SK-N-SH (cell line): ENCODE measurements at regions not wholly inside any gene's neighbourhood (a gene's known extent, or its start where the extent isn't known, plus 50 kb on each side); places are given as distances from the start of the nearest gene placed in this dataset.
"Not testable (repeated sequence)": the region's sequence is repeated elsewhere in the genome, so short reads cannot be mapped to it uniquely, and the experiment has no call there.

ENCODE experiments used
- CTCF ChIA-PET: fragments of 300-600, 350-600 bp; formaldehyde crosslinking; extraction: SDS; loops from one replicate; lab custom pipeline; 2021; lab: Yijun Ruan, JAX
- POLR2A ChIA-PET: fragments of 350-600 bp; sonication (Branson Sonifier 250); formaldehyde crosslinking; extraction: SDS; loops from one replicate; lab custom pipeline; 2020; ENCODE audit warnings: antibody characterized with exemption, inconsistent platforms; lab: Yijun Ruan, JAX
- DNase-seq: peaks from one replicate; pipeline ENCODE4 v3.0.0; 2012
- H2AFZ ChIP-seq: fragments of 200-600 bp; sonication (generic); 2 replicates; pipeline ENCODE4 v1.8.1; 2016; ENCODE audit warnings: antibody characterized with exemption, mild to moderate bottlenecking, low read depth
- H3F3A ChIP-seq: fragments of 200-600 bp; sonication (generic); replicated peaks from 2 replicates; pipeline ENCODE3; 2016; ENCODE audit warnings: antibody characterized with exemption, mild to moderate bottlenecking; ENCODE audit not compliant: insufficient read depth
- H3K27ac ChIP-seq, 2 experiments: fragments of 200-500 bp in 1 of 2; fragments of 200-600 bp in 1 of 2; sonication (Bioruptor generic) in 1 of 2; sonication (generic), shearing (Covaris generic) in 1 of 2; 2 replicates each; pipeline versions ENCODE4 v1.5.1 to v1.6.1; 2014 to 2016; ENCODE audit warnings: low read depth in 2 of 2, inconsistent platforms in 1 of 2, low read length in 1 of 2, mild to moderate bottlenecking in 1 of 2, mixed read lengths in 1 of 2
- H3K27me3 ChIP-seq: fragments of 200-600 bp; sonication (generic), shearing (Covaris generic); 2 replicates; pipeline ENCODE4 v1.6.1; 2016; ENCODE audit warnings: mixed run types; ENCODE audit not compliant: insufficient read depth
- H3K36me3 ChIP-seq, 2 experiments: fragments of 200-500 bp in 1 of 2; fragments of 200-600 bp in 1 of 2; sonication (Bioruptor generic) in 1 of 2; sonication (generic) in 1 of 2; replicated peaks in 1 of 2; 2 replicates each; pipeline versions ENCODE3 to v1.5.1; 2014 to 2016; ENCODE audit warnings: low read length in 1 of 2, mild to moderate bottlenecking in 1 of 2; ENCODE audit not compliant: insufficient read depth in 2 of 2, control insufficient read depth in 1 of 2
- H3K4me1 ChIP-seq, 2 experiments: fragments of 200-500 bp in 1 of 2; fragments of 200-600 bp in 1 of 2; sonication (Bioruptor generic) in 1 of 2; sonication (generic), shearing (Covaris generic) in 1 of 2; 2 replicates each; pipeline versions ENCODE4 v1.5.1 to v1.6.1; 2014 to 2016; ENCODE audit warnings: low read depth in 1 of 2, low read length in 1 of 2, mixed run types in 1 of 2; ENCODE audit not compliant: insufficient read depth in 2 of 2, control insufficient read depth in 1 of 2
- H3K4me2 ChIP-seq: fragments of 200-600 bp; sonication (generic), shearing (Covaris generic); 2 replicates; pipeline ENCODE4 v1.6.1; 2017; ENCODE audit warnings: mixed run types
- H3K4me3 ChIP-seq, 2 experiments: fragments of 200-500 bp in 1 of 2; fragments of 200-600 bp in 1 of 2; sonication (Bioruptor generic) in 1 of 2; sonication (generic), shearing (Covaris generic) in 1 of 2; 2 replicates each; pipeline versions ENCODE4 v1.5.1 to v1.8.1; 2014 to 2016; ENCODE audit warnings: low read depth in 2 of 2, inconsistent platforms in 1 of 2, low read length in 1 of 2, mild to moderate bottlenecking in 1 of 2, mixed read lengths in 1 of 2, moderate library complexity in 1 of 2
- H3K79me2 ChIP-seq: fragments of 200-600 bp; sonication (generic); 2 replicates; pipeline ENCODE4 v1.8.1; 2017; ENCODE audit warnings: mild to moderate bottlenecking; ENCODE audit not compliant: insufficient read depth
- H3K9ac ChIP-seq: fragments of 200-600 bp; sonication (generic); 2 replicates; pipeline ENCODE4 v1.6.1; 2017; ENCODE audit warnings: mixed run types
- H3K9me2 ChIP-seq: fragments of 200-600 bp; sonication (generic); 2 replicates; pipeline ENCODE4 v1.6.1; 2017; ENCODE audit warnings: mixed run types
- H3K9me3 ChIP-seq: fragments of 200-600 bp; sonication (generic); 2 replicates; pipeline ENCODE4 v1.6.1; 2017; ENCODE audit warnings: mixed run types, mild to moderate bottlenecking, moderate library complexity
- H4K20me1 ChIP-seq: fragments of 200-600 bp; sonication (generic); 2 replicates; pipeline ENCODE4 v1.6.1; 2017; ENCODE audit warnings: mild to moderate bottlenecking, mixed run types; ENCODE audit not compliant: insufficient read depth
- GABPA ChIP-seq: IDR thresholded peaks from 2 replicates; pipeline ENCODE4 v1.4.0; 2012; ENCODE audit warnings: low read depth, mild to moderate bottlenecking
- NFIC ChIP-seq: IDR thresholded peaks from 2 replicates; pipeline ENCODE4 v1.4.0; 2012; ENCODE audit warnings: borderline replicate concordance
- NRF1 ChIP-seq: IDR thresholded peaks from 2 replicates; pipeline ENCODE4 v1.6.1; 2012; ENCODE audit warnings: low read depth, mild to moderate bottlenecking, low read length
- RCOR1 ChIP-seq: fragments of 150-350 bp; IDR thresholded peaks from 2 replicates; pipeline ENCODE4 v1.6.1; 2017; ENCODE audit warnings: antibody characterized with exemption, low read length
- REST ChIP-seq: IDR thresholded peaks from 2 replicates; pipeline ENCODE4 v1.6.1; 2012; ENCODE audit warnings: mild to moderate bottlenecking, low read depth, low read length, moderate library complexity
- RFX5 ChIP-seq: IDR thresholded peaks from 2 replicates; pipeline ENCODE4 v1.6.1; 2012; ENCODE audit warnings: mild to moderate bottlenecking, improper control_type of control experiment, low read length
- SIN3A ChIP-seq: IDR thresholded peaks from 2 replicates; pipeline ENCODE4 v1.6.1; 2012; ENCODE audit warnings: low read depth, mild to moderate bottlenecking, low read length, moderate library complexity, borderline replicate concordance
- SMC3 ChIP-seq: IDR thresholded peaks from 2 replicates; pipeline ENCODE4 v1.6.1; 2012; ENCODE audit warnings: low read depth, low read length, improper control_type of control experiment
- TAF1 ChIP-seq: IDR thresholded peaks from 2 replicates; pipeline ENCODE4 v1.6.1; 2012; ENCODE audit warnings: low read depth, mild to moderate bottlenecking, low read length, moderate library complexity, borderline replicate concordance
- TCF12 ChIP-seq: IDR thresholded peaks from 2 replicates; pipeline ENCODE4 v1.4.0; 2012
- TEAD4 ChIP-seq: IDR thresholded peaks from 2 replicates; pipeline ENCODE4 v1.4.0; 2012; ENCODE audit warnings: mild to moderate bottlenecking, borderline replicate concordance; ENCODE audit not compliant: insufficient read depth
- USF2 ChIP-seq: fragments of 150-350 bp; IDR thresholded peaks from 2 replicates; pipeline ENCODE4 v1.6.1; 2017; ENCODE audit warnings: antibody characterized with exemption, low read length, low read depth, borderline replicate concordance
- YY1 ChIP-seq: IDR thresholded peaks from 2 replicates; pipeline ENCODE4 v1.4.0; 2012; ENCODE audit warnings: low read depth, mild to moderate bottlenecking
- ZBTB33 ChIP-seq: IDR thresholded peaks from 2 replicates; pipeline ENCODE4 v1.4.0; 2012; ENCODE audit warnings: low read depth, borderline replicate concordance
- WGBS: methylation state at CpG from one replicate; pipeline ENCODE4 v1.1.6; 2017; ENCODE audit warnings: low lambda C conversion rate; 5-methylcytosine and 5-hydroxymethylcytosine counted together
- TF ChIP-seq, protein P1 (sequence below): IDR thresholded peaks from 2 replicates; pipeline ENCODE4 v1.4.0; 2012; ENCODE audit warnings: low read depth

- H3K4me3 ChIP-seq, result no peak overlapping the region
- no peak overlapping the region for H3K27ac ChIP-seq
- no peaks in the 10 kb centered on the region for H3K36me3 ChIP-seq
- no peak overlapping the region for H3K9ac ChIP-seq
- TF ChIP-seq SIN3A (no peak), NFIC (no peak), USF2 (no peak), ZBTB33 (no peak), REST (no peak), TEAD4 (no peak), TAF1 (no peak), RCOR1 (no peak), SMC3 (no peak), NRF1 (no peak), RFX5 (no peak), TCF12 (no peak), GABPA (no peak), YY1 (no peak)
- TF ChIP-seq, protein P1, sequence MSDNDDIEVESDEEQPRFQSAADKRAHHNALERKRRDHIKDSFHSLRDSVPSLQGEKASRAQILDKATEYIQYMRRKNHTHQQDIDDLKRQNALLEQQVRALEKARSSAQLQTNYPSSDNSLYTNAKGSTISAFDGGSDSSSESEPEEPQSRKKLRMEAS, result no peak
- no peaks in the 10 kb centered on the region for H3K9me3 ChIP-seq
- no peak overlapping the region for H2AFZ ChIP-seq
- no peak for DNase-seq
- no peaks in the 10 kb centered on the region for H3K79me2 ChIP-seq
- ChIA-PET POLR2A (interaction anchor here (0.7 kb wide), 1 partner anchor 1275 kb away, joined by 3 read pairs; no protein-coding TSS in a partner anchor), CTCF (interaction anchor here (1.3 to 15.5 kb wide), 6 partner anchors 9 to 580 kb away, joined by 4 to 363 read pairs (median 118); partner anchors contain the start of genes CBX3 and HNRNPA2B1)
- peaks cover under 1 to 2% of the 10 kb centered on the region in 2 experiments; a peak in 3 of 4 replicates for H3K4me1 ChIP-seq
- 55% methylated on average over 7 of the region's 7 CpGs for WGBS
- H3F3A ChIP-seq, result no peaks in the 10 kb centered on the region
- no peak overlapping the region for H3K4me2 ChIP-seq
- H4K20me1 ChIP-seq, result no peaks in the 10 kb centered on the region
- no peaks in the 10 kb centered on the region for H3K27me3 ChIP-seq
- no peaks in the 10 kb centered on the region for H3K9me2 ChIP-seq
Observed at GRCh38 chr7:26087321-26088091, 64.5 kb upstream of the NFE2L3 start.

DNA sequence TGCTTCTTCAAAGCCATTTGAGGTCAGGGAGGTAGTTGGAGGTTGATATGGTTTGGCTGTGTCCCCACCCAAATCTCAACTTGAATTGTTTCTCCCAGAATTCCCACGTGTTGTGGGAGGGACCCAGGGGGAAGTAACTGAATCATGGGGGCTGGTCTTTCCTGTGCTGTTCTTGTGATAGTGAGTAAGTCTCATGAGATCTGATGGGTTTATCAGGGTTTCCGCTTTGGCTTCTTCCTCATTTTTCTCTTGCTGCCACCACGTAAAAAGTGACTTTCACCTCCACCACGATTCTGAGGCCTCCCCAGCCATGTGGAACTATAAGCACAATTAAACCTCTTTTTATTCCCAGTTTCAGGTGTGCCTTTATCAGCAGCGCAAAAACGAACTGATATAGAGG, 62.5 kb upstream of the NFE2L3 start:
- H4K20me1 ChIP-seq, H3K4me1 ChIP-seq, H3K9me3 ChIP-seq, H3K4me2 ChIP-seq, H3K27me3 ChIP-seq, H3K9me2 ChIP-seq, DNase-seq, H3K4me3 ChIP-seq, H3K79me2 ChIP-seq, POLR2A ChIA-PET, H3F3A ChIP-seq, H2AFZ ChIP-seq, H3K9ac ChIP-seq, H3K27ac ChIP-seq, H3K36me3 ChIP-seq: not testable (repeated sequence)
- CTCF ChIA-PET, result interaction anchor here (1.0 to 15.5 kb wide), 21 partner anchors 10 to 578 kb away, joined by 3 to 363 read pairs (median 5); partner anchors contain the start of genes CBX3 and HNRNPA2B1
- 57% methylated on average over 6 of the region's 6 CpGs for WGBS
